WTC11 (cell line): ENCODE measurements at regions not wholly inside any gene's neighbourhood (a gene's known extent, or its start where the extent isn't known, plus 50 kb on each side); places are given as distances from the start of the nearest gene placed in this dataset.

Experiments used
- ATAC-seq: fragments of 200-7000 bp; cut with Tn5 transposase; 2 replicates; pipeline ENCODE4 v1.10.0; 2021; ENCODE audit warnings: mild to moderate bottlenecking, moderate library complexity
- CTCF ChIA-PET: fragments of 300-600 bp; sonication (Branson Sonifier 250); formaldehyde crosslinking; loops from one replicate; lab custom pipeline; 2021; ENCODE audit warnings: antibody characterized with exemption; lab: Charles Lee
- POLR2A ChIA-PET: fragments of 350-600 bp; sonication (Branson Sonifier 250); formaldehyde crosslinking; loops from one replicate; lab custom pipeline; 2021; ENCODE audit warnings: antibody characterized with exemption; lab: Charles Lee
- DNase-seq: peaks from one replicate; pipeline ENCODE4 v3.0.0; 2021; ENCODE audit warnings: low spot score
- H3K27ac Mint-ChIP-seq: 2 replicates; pipeline ENCODE4 v1.8.0; 2021; ENCODE audit warnings: mixed read lengths
- H3K27me3 Mint-ChIP-seq: 2 replicates; pipeline ENCODE4 v1.8.0; 2021; ENCODE audit warnings: low read depth, mild to moderate bottlenecking, moderate library complexity, mixed read lengths
- H3K36me3 Mint-ChIP-seq: 2 replicates; pipeline ENCODE4 v1.8.0; 2021; ENCODE audit warnings: mixed read lengths
- H3K4me1 Mint-ChIP-seq: 2 replicates; pipeline ENCODE4 v1.8.0; 2022; ENCODE audit warnings: mixed read lengths
- H3K4me3 Mint-ChIP-seq: 2 replicates; pipeline ENCODE4 v1.8.0; 2021; ENCODE audit warnings: mild to moderate bottlenecking, moderate library complexity, mixed read lengths
- H3K9me3 Mint-ChIP-seq: 2 replicates; pipeline ENCODE4 v1.8.0; 2021; ENCODE audit warnings: mixed read lengths
- AR ChIP-seq: fragments of 250-450 bp; sonication (Bioruptor Pico); IDR thresholded peaks from 2 replicates; pipeline ENCODE4 v1.9.0; 2021; ENCODE audit warnings: mild to moderate bottlenecking
- ATF3 ChIP-seq: sonication (generic); formaldehyde crosslinking; conservative IDR thresholded peaks from 2 replicates; pipeline ENCODE4 v1.8.1; 2022; ENCODE audit warnings: mild to moderate bottlenecking, missing genetic modification reagents
- CBFB ChIP-seq: sonication (generic); formaldehyde crosslinking; IDR thresholded peaks from 2 replicates; pipeline ENCODE4 v1.8.1; 2022; ENCODE audit warnings: mild to moderate bottlenecking, low read depth, missing genetic modification reagents
- E2F1 ChIP-seq: sonication (generic); formaldehyde crosslinking; IDR thresholded peaks from 2 replicates; pipeline ENCODE4 v1.8.0; 2022; ENCODE audit warnings: mild to moderate bottlenecking, missing genetic modification reagents
- ERG ChIP-seq: fragments of 250-450 bp; sonication (Bioruptor Pico); IDR thresholded peaks from 2 replicates; pipeline ENCODE4 v1.8.0; 2021; ENCODE audit warnings: mild to moderate bottlenecking
- GABPB1 ChIP-seq: sonication (generic); formaldehyde crosslinking; IDR thresholded peaks from 2 replicates; pipeline ENCODE4 v1.8.1; 2023; ENCODE audit warnings: mild to moderate bottlenecking, missing genetic modification reagents
- GRHL2 ChIP-seq: fragments of 250-450 bp; sonication (Bioruptor Pico); IDR thresholded peaks from 2 replicates; pipeline ENCODE4 v1.8.0; 2022; ENCODE audit warnings: mild to moderate bottlenecking, moderate library complexity; ENCODE audit not compliant: insufficient replicate concordance, severe bottlenecking
- IRF1 ChIP-seq: sonication (generic); formaldehyde crosslinking; IDR thresholded peaks from 2 replicates; pipeline ENCODE4 v1.8.0; 2023; ENCODE audit warnings: missing genetic modification reagents
- MAX ChIP-seq: sonication (generic); formaldehyde crosslinking; IDR thresholded peaks from 2 replicates; pipeline ENCODE4 v1.8.0; 2022; ENCODE audit warnings: mild to moderate bottlenecking, missing genetic modification reagents
- NR2C2 ChIP-seq: sonication (generic); formaldehyde crosslinking; IDR thresholded peaks from 2 replicates; pipeline ENCODE4 v1.8.0; 2022; ENCODE audit warnings: mild to moderate bottlenecking, missing genetic modification reagents
- NR3C1 ChIP-seq: sonication (generic); formaldehyde crosslinking; conservative IDR thresholded peaks from 2 replicates; pipeline ENCODE4 v1.8.1; 2023; ENCODE audit warnings: low read depth, mild to moderate bottlenecking, missing genetic modification reagents
- OVOL2 ChIP-seq: fragments of 250-450 bp; sonication (Bioruptor Pico); IDR thresholded peaks from 2 replicates; pipeline ENCODE4 v1.9.0; 2021; ENCODE audit warnings: mild to moderate bottlenecking, borderline replicate concordance
- PRRX2 ChIP-seq: fragments of 250-450 bp; sonication (Bioruptor Pico); IDR thresholded peaks from 2 replicates; pipeline ENCODE4 v1.8.0; 2021; ENCODE audit warnings: mild to moderate bottlenecking
- TEAD1 ChIP-seq: sonication (generic); formaldehyde crosslinking; IDR thresholded peaks from 2 replicates; pipeline ENCODE4 v1.8.0; 2022; ENCODE audit warnings: mild to moderate bottlenecking, missing genetic modification reagents
- ZNF121 ChIP-seq: sonication (generic); formaldehyde crosslinking; IDR thresholded peaks from 2 replicates; pipeline ENCODE4 v1.8.0; 2023; ENCODE audit warnings: missing genetic modification reagents
- ZSCAN18 ChIP-seq: fragments of 250-450 bp; sonication (Bioruptor Pico); IDR thresholded peaks from 2 replicates; pipeline ENCODE4 v2.1.2; 2022; ENCODE audit warnings: mild to moderate bottlenecking, moderate library complexity

- TF ChIP-seq NR3C1 (CRISPR knock-in tag) = no peak
Observed at GRCh38 chr7:155975490-155975889, 163.2 kb upstream of the SHH start (continued).

- Mint-ChIP-seq H3K36me3 (peaks cover 44% of the 10 kb centered on the region), H3K4me1 (no peaks in the 10 kb centered on the region), H3K4me3 (no peak overlapping the region), H3K9me3 (peaks cover 63% of the 10 kb centered on the region), H3K27me3 (peaks cover 5% of the 10 kb centered on the region), H3K27ac (no peak overlapping the region)
- CTCF ChIA-PET = no interaction called here
- ATAC-seq (no peak), DNase-seq (no peak)
- no peak for TF ChIP-seq AR
- no peak for TF ChIP-seq ZNF121 (CRISPR knock-in tag)
- TF ChIP-seq MAX (CRISPR knock-in tag) = no peak
- TF ChIP-seq OVOL2 (CRISPR knock-in tag) = no peak
- TF ChIP-seq IRF1 = no peak
- TF ChIP-seq TEAD1 (CRISPR knock-in tag) = no peak
- TF ChIP-seq GRHL2 (CRISPR knock-in tag) = no peak
- no peak for TF ChIP-seq GABPB1 (CRISPR knock-in tag)
- TF ChIP-seq ZSCAN18 (CRISPR knock-in tag) = no peak
- no peak for TF ChIP-seq CBFB (CRISPR knock-in tag)
- no peak for TF ChIP-seq ATF3 (CRISPR knock-in tag)
- no peak for TF ChIP-seq PRRX2 (CRISPR knock-in tag)
- TF ChIP-seq ERG = no peak
- TF ChIP-seq NR2C2 (CRISPR knock-in tag) = no peak
- no peak for TF ChIP-seq E2F1 (CRISPR knock-in tag)
- POLR2A ChIA-PET = no interaction called here
Observed at GRCh38 chr7:155974186-155974897, 162.1 kb upstream of the SHH start.
